CD4-positive, alpha-beta T cell (primary cell): ENCODE measurements at regions not wholly inside any gene's neighbourhood (a gene's known extent, or its start where the extent isn't known, plus 50 kb on each side); places are given as distances from the start of the nearest gene placed in this dataset.

Experiments used
- ATAC-seq: fragments of 200-7000 bp; cut with Tn5 transposase; one replicate; pipeline ENCODE4 v1.10.0; 2022; ENCODE audit warnings: mild to moderate bottlenecking; ENCODE audit not compliant: poor library complexity
- CTCF ChIA-PET: fragments of 350-600 bp; sonication (Branson Sonifier 250); formaldehyde crosslinking; loops from one replicate; lab custom pipeline; 2021; ENCODE audit warnings: antibody characterized with exemption, inconsistent platforms; lab: Charles Lee
- POLR2A ChIA-PET: fragments of 350-600 bp; sonication (Branson Sonifier 250); formaldehyde crosslinking; loops from one replicate; lab custom pipeline; 2021; ENCODE audit warnings: antibody characterized with exemption, inconsistent platforms; lab: Charles Lee
- DNase-seq, 14 experiments: peaks; one replicate each; pipeline ENCODE4 v3.0.0-alpha.2; 2013 to 2020; ENCODE audit warnings: mixed read lengths in 2 of 14
- H3K27ac ChIP-seq, 2 donors: one replicate each; pipeline versions ENCODE4 v1.5.1 to v1.7.0; 2013; ENCODE audit warnings: low read length in 2 of 2, low read depth in 1 of 2, mild to moderate bottlenecking in 1 of 2
- H3K27me3 ChIP-seq, 2 experiments: 1 replicate in 1 of 2; 2 replicates in 1 of 2; pipeline versions ENCODE4 v1.6.1 to v1.7.0; 2013; ENCODE audit warnings: low read length in 2 of 2, control low read depth in 1 of 2, mild to moderate bottlenecking in 1 of 2, moderate library complexity in 1 of 2; ENCODE audit not compliant: insufficient read depth in 2 of 2, control insufficient read depth in 1 of 2
- H3K36me3 ChIP-seq: one replicate; pipeline ENCODE4 v1.6.1; 2013; ENCODE audit warnings: low read length, control low read depth; ENCODE audit not compliant: insufficient read depth
- H3K4me1 ChIP-seq: one replicate; pipeline ENCODE4 v1.6.1; 2013; ENCODE audit warnings: low read length, control low read depth; ENCODE audit not compliant: insufficient read depth
- H3K4me3 ChIP-seq: one replicate; pipeline ENCODE4 v1.5.1; 2013; ENCODE audit warnings: mild to moderate bottlenecking, low read length, moderate library complexity
- H3K9me3 ChIP-seq, 2 experiments: 1 replicate in 1 of 2; 2 replicates in 1 of 2; pipeline versions ENCODE4 v1.6.1 to v1.7.0; 2013; ENCODE audit warnings: low read length in 2 of 2, mild to moderate bottlenecking in 2 of 2, control low read depth in 1 of 2, moderate library complexity in 1 of 2; ENCODE audit not compliant: control insufficient read depth in 1 of 2, insufficient read depth in 1 of 2
- H3K27ac Mint-ChIP-seq: one replicate; pipeline ENCODE4 v1.8.0; 2020; ENCODE audit warnings: mixed read lengths
- H3K27me3 Mint-ChIP-seq: one replicate; pipeline ENCODE4 v1.8.0; 2021; ENCODE audit warnings: mixed read lengths
- H3K36me3 Mint-ChIP-seq: one replicate; pipeline ENCODE4 v1.8.0; 2021; ENCODE audit warnings: low read depth, mixed read lengths
- H3K4me1 Mint-ChIP-seq: one replicate; pipeline ENCODE4 v1.8.0; 2021; ENCODE audit warnings: low read depth, mixed read lengths
- H3K4me3 Mint-ChIP-seq: one replicate; pipeline ENCODE4 v1.8.0; 2020; ENCODE audit warnings: mild to moderate bottlenecking, mixed read lengths
- H3K9me3 Mint-ChIP-seq: one replicate; pipeline ENCODE4 v1.8.0; 2020; ENCODE audit warnings: mixed read lengths
- intact Hi-C, 2 experiments: fragments of 100-400 bp; cut with DNase I in 1 of 2; cut with micrococcal nuclease in 1 of 2; formaldehyde crosslinking; loops; one replicate each; pipeline versions ENCODE4 v1.15.1 to v1.9.0; 2023 to 2025; cut with DNase I, micrococcal nuclease
- TF ChIP-seq, protein P1 (sequence below): fragments of 200-600 bp; IDR thresholded peaks from one replicate; pipeline ENCODE4 v1.8.0; 2022; ENCODE audit warnings: antibody characterized with exemption, mild to moderate bottlenecking

DNA sequence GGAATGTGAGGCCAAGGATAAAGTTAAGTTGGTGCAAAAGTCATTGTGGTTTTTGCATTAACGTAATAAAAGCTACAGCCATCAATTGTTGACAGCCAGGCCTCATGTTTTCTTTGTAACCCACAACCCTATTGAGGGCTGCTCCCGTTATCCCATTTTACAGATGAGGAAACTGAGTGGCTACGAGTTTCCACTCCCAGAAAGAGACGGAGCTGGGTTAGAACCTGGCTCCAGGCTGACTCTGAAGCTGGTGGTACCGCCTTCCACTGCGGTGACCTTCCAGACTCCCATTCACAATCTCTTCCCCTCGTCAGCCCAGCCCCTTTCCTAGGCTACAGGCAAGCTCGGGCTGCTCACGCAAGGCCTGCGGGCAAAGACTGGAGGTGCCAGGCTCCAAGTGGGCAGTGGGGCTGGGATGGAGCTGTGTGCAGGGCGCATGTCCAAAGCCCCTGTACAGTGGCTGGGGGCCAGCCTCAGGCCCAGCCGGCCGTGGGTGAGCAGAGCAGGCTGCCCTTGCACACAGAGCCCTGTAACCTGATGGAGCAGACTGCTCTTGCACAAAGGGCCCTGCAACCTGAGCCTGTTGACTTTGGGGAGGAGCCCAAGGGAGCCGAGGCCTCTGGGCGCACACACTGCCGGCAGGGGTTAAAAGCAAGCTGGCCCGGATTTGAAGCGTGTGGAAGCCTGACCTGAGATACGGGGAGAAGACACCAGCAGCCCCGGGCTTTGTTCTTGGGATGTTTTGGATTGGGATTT is 97.4 kb upstream of the TMPRSS2 start:
- ATAC-seq, result no peak
- peaks cover 8% of the 10 kb centered on the region in 2 experiments for H3K27me3 ChIP-seq
- TF ChIP-seq, protein P1, sequence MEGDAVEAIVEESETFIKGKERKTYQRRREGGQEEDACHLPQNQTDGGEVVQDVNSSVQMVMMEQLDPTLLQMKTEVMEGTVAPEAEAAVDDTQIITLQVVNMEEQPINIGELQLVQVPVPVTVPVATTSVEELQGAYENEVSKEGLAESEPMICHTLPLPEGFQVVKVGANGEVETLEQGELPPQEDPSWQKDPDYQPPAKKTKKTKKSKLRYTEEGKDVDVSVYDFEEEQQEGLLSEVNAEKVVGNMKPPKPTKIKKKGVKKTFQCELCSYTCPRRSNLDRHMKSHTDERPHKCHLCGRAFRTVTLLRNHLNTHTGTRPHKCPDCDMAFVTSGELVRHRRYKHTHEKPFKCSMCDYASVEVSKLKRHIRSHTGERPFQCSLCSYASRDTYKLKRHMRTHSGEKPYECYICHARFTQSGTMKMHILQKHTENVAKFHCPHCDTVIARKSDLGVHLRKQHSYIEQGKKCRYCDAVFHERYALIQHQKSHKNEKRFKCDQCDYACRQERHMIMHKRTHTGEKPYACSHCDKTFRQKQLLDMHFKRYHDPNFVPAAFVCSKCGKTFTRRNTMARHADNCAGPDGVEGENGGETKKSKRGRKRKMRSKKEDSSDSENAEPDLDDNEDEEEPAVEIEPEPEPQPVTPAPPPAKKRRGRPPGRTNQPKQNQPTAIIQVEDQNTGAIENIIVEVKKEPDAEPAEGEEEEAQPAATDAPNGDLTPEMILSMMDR, result no peak
- no peaks in the 10 kb centered on the region for H3K36me3 ChIP-seq
- Mint-ChIP-seq H3K27me3 (peaks cover 38% of the 10 kb centered on the region), H3K27ac (no peak overlapping the region), H3K9me3 (no peaks in the 10 kb centered on the region), H3K4me1 (no peaks in the 10 kb centered on the region), H3K36me3 (no peaks in the 10 kb centered on the region), H3K4me3 (no peak overlapping the region)
- POLR2A ChIA-PET, result no interaction called here
- H3K4me1 ChIP-seq, result no peaks in the 10 kb centered on the region
- no peak for DNase-seq
- H3K9me3 ChIP-seq, result no peaks in the 10 kb centered on the region
- CTCF ChIA-PET, result no interaction called here
- H3K27ac ChIP-seq, result no peak overlapping the region
- intact Hi-C loops, result no loop called here
- no peak overlapping the region for H3K4me3 ChIP-seq

DNA sequence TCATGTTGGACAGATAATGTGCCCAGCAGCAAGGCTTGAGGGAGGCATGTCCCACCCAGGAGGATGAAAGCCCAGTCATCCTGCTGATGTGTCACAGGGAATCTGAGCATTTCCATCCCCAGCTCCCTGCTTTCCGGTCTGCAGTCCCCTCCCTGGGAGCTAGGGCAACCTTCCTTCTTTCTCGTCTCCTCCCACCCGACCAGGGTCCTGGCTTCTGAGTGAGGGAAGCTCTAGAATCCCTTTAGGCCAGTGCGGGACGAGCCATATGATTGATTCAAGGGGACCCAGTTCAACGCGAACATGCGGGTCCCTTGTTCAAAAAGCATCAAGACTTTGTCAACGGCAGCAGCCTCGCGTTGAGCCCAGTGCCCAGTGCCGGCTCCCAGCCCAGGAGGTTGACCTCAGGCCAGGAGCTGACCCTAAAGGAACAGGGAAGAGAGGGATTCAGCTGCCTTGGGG is 96.7 kb upstream of the TMPRSS2 start:
- POLR2A ChIA-PET, result no interaction called here
- ATAC-seq, result no peak

DNA sequence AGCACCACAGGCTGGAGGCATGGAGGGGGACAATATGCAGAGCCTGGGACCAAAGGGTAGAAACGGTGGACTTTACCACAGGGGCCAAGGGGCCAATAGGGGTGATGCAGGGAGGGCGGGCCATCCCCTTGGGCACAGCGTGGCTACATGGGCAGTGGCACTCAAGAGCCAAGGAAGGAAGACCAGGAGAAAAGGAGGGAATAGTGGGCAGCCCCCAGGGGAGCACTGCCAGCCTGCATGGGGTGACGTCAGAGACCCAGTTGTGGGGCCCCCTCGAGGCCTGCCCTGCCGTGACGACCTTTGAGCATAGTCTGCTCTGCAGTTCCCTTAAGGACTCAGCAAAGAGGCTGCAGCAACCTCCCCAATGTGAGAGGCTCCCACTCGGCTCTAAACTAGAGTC is 95.5 kb upstream of the TMPRSS2 start:
- no peak overlapping the region for H3K27ac ChIP-seq
- intact Hi-C loops, result no loop called here
- no peak for DNase-seq
- H3K4me3 Mint-ChIP-seq, result no peak overlapping the region
- no peaks in the 10 kb centered on the region for H3K4me1 Mint-ChIP-seq
- ChIA-PET CTCF (no interaction called here), POLR2A (no interaction called here)
- H3K36me3 ChIP-seq, result no peaks in the 10 kb centered on the region
- ATAC-seq, result no peak
- H3K36me3 Mint-ChIP-seq, result no peaks in the 10 kb centered on the region
- peaks cover 23% of the 10 kb centered on the region for H3K27me3 Mint-ChIP-seq
- H3K4me1 ChIP-seq, result no peaks in the 10 kb centered on the region
- TF ChIP-seq, protein P1, result no peak
- H3K4me3 ChIP-seq, result no peak overlapping the region
- H3K9me3 Mint-ChIP-seq, result no peaks in the 10 kb centered on the region
- H3K27ac Mint-ChIP-seq, result no peak overlapping the region
- no peaks in the 10 kb centered on the region for H3K9me3 ChIP-seq
- peaks cover 0 to 3% of the 10 kb centered on the region in 2 experiments for H3K27me3 ChIP-seq

More for the DNA sequence above, 96.7 kb upstream of the TMPRSS2 start:
- Histone ChIP-seq H3K9me3 (no peaks in the 10 kb centered on the region), H3K36me3 (no peaks in the 10 kb centered on the region), H3K27ac (no peak overlapping the region), H3K4me1 (no peaks in the 10 kb centered on the region), H3K4me3 (no peak overlapping the region), H3K27me3 (peaks cover under 1 to 3% of the 10 kb centered on the region in 2 experiments)
- intact Hi-C loops, result no loop called here
- no peak overlapping the region for H3K4me3 Mint-ChIP-seq
- CTCF ChIA-PET, result no interaction called here
- TF ChIP-seq, protein P1, result no peak
- H3K9me3 Mint-ChIP-seq, result no peaks in the 10 kb centered on the region
- DNase-seq, result no peak
- no peak overlapping the region for H3K27ac Mint-ChIP-seq
- no peaks in the 10 kb centered on the region for H3K36me3 Mint-ChIP-seq
- peaks cover 31% of the 10 kb centered on the region for H3K27me3 Mint-ChIP-seq
- H3K4me1 Mint-ChIP-seq, result no peaks in the 10 kb centered on the region
